Immature natural killer cell (primary cell): ENCODE measurements at regions not wholly inside any gene's neighbourhood (a gene's known extent, or its start where the extent isn't known, plus 50 kb on each side); places are given as distances from the start of the nearest gene placed in this dataset.
"Not testable (repeated sequence)": the region's sequence is repeated elsewhere in the genome, so short reads cannot be mapped to it uniquely, and the experiment has no call there.

ENCODE experiments used
- DNase-seq, 3 donors: peaks; one replicate each; pipeline ENCODE4 v3.0.0; 2022; ENCODE audit warnings: mixed read lengths in 1 of 3
- H3K27ac Mint-ChIP-seq, 6 donors: one replicate each; pipeline ENCODE4 v1.8.0; 2020; ENCODE audit warnings: mixed read lengths in 6 of 6, mild to moderate bottlenecking in 5 of 6, inconsistent platforms in 4 of 6, moderate library complexity in 3 of 6
- H3K27me3 Mint-ChIP-seq, 3 donors: one replicate each; pipeline ENCODE4 v1.8.0; 2020 to 2021; ENCODE audit warnings: low read depth in 3 of 3, mild to moderate bottlenecking in 3 of 3, mixed read lengths in 3 of 3, moderate library complexity in 3 of 3, inconsistent platforms in 1 of 3
- H3K36me3 Mint-ChIP-seq, 3 donors: one replicate each; pipeline ENCODE4 v1.8.0; 2020; ENCODE audit warnings: mixed read lengths in 3 of 3, inconsistent platforms in 2 of 3, mild to moderate bottlenecking in 2 of 3
- H3K4me1 Mint-ChIP-seq, 2 donors: one replicate each; pipeline ENCODE4 v1.8.0; 2020; ENCODE audit warnings: inconsistent platforms in 2 of 2, mild to moderate bottlenecking in 2 of 2, mixed read lengths in 2 of 2, moderate library complexity in 1 of 2
- H3K4me3 Mint-ChIP-seq, 5 donors: one replicate each; pipeline ENCODE4 v1.8.0; 2020; ENCODE audit warnings: mild to moderate bottlenecking in 5 of 5, mixed read lengths in 5 of 5, inconsistent platforms in 3 of 5, moderate library complexity in 3 of 5
- H3K9me3 Mint-ChIP-seq, 6 donors: one replicate each; pipeline ENCODE4 v1.8.0; 2020; ENCODE audit warnings: mild to moderate bottlenecking in 6 of 6, mixed read lengths in 6 of 6, inconsistent platforms in 4 of 6, moderate library complexity in 3 of 6

DNA sequence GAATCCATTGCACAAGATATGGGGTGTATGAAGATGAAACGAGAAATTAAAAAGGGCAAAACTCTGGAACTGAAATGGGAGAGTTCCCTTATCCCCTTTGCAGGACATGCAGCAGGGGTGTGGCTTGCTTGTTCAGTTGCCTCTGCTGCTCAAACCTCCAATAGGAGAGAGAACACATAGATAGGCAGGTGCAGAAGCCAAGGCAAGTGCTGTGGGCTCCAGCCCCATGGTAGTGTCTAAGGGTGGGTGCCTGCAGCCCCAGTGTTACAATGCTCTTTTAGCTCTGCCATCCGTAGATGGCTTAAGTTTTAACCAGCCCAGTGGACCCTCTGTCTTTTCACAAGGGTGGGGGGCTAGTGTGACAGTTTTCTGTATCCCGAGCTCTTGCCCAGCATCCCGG lies 69.7 kb downstream of the CMAS start:
- Mint-ChIP-seq H3K4me1 (no peaks in the 10 kb centered on the region), H3K9me3 (peaks cover 0 to 1% (median 0%) of the 10 kb centered on the region in 6 donors), H3K27me3 (peaks cover 0 to 9% (median 3%) of the 10 kb centered on the region in 3 donors), H3K4me3 (no peak overlapping the region), H3K27ac (no peak overlapping the region), H3K36me3 (no peaks in the 10 kb centered on the region)
- no peak for DNase-seq

DNA sequence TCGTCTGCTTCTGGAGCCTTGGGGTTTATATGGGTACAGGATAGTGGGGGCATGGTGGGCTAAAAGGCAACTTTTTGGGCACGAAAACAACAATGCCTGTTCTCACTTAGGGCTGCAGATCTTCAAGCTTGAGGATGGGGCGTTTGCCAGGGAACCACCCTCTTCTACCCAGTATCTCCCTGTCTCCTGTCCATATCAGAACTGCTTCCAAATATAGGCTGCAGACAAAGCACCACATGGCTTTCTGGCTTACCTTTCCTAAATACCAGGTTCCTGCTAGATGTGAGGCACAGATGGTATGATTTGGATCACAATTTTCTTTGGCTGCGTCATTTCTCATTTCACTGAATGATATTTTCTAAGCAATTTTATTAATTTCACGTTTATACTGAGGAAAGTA lies 70.4 kb downstream of the CMAS start:
- Mint-ChIP-seq H3K4me3 (no peak overlapping the region), H3K4me1 (no peaks in the 10 kb centered on the region), H3K9me3 (peaks cover 0 to 1% (median 0%) of the 10 kb centered on the region in 6 donors), H3K27me3 (peaks cover 0 to 9% (median 3%) of the 10 kb centered on the region in 3 donors), H3K27ac (peak overlapping the region in 1 of 6 donors; percentile 9), H3K36me3 (no peaks in the 10 kb centered on the region)
- no peak for DNase-seq

DNA sequence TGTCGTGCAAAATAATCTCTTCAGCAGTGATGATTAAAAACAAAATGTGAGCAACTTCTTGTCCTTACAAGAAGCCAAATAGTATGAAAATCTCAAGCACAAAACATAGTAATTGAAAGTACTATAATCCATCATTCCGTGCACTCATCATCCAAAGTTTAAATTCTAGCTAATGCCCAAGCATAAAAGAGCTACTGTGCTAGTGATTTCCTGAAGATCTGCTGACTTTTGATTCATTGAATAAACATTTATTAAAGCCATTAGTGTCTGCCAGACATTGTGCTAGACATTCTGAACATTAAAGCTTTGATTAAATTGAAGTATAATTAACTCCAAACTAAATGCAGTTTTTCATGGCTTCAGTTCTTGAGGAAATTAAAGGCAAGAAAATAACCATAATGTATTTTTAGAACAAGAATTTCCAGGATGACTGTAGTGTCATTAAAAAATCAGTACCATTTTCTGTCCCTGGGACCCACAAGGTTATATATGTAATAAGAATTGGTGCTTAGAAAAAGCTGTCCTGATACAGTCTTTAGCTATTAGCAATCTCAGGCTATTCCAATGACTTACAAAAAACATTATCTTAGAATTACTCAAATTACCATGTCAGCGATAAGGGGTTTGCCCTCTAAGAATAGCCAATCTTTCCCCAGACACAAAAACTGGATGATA lies 71.7 kb downstream of the CMAS start:
- H3K27me3 Mint-ChIP-seq = peaks cover 0 to 9% (median 3%) of the 10 kb centered on the region in 3 donors
- no peak overlapping the region for H3K27ac Mint-ChIP-seq
- peaks cover 0 to 1% (median 0%) of the 10 kb centered on the region in 6 donors for H3K9me3 Mint-ChIP-seq
- no peaks in the 10 kb centered on the region for H3K36me3 Mint-ChIP-seq
- no peak overlapping the region for H3K4me3 Mint-ChIP-seq
- DNase-seq = no peak
- no peaks in the 10 kb centered on the region for H3K4me1 Mint-ChIP-seq

DNA sequence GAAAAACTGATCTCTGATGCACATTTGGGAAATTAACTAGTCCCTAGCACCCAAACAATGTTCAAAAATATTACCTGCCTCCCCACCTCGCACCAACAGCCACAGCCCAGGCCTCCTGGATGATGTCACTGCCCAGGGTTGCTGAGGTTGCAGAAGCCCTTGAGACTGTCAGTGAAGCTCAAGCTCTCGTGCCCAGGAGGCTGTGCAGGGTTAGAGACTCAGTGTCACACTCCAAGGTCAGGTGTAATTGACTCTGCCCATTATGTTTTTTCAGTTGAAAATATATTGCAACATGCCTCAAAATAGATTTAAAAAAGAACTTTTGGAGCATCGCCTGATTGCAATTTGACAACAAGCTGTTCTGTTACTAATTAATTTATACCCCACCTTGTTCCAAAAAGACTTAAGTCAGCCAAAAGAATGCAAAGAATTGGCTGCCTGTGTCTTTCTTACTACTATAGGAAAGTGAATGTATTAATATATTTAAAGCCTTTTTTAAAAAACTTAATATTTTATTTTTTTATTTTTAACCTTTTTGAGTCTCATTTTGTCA lies 72.3 kb downstream of the CMAS start:
- Mint-ChIP-seq H3K27ac (no peak overlapping the region), H3K9me3 (peaks cover 0 to 1% (median 0%) of the 10 kb centered on the region in 6 donors), H3K27me3 (peaks cover 0 to 9% (median 3%) of the 10 kb centered on the region in 3 donors), H3K4me1 (no peaks in the 10 kb centered on the region), H3K4me3 (no peak overlapping the region), H3K36me3 (no peaks in the 10 kb centered on the region)
- no peak for DNase-seq

DNA sequence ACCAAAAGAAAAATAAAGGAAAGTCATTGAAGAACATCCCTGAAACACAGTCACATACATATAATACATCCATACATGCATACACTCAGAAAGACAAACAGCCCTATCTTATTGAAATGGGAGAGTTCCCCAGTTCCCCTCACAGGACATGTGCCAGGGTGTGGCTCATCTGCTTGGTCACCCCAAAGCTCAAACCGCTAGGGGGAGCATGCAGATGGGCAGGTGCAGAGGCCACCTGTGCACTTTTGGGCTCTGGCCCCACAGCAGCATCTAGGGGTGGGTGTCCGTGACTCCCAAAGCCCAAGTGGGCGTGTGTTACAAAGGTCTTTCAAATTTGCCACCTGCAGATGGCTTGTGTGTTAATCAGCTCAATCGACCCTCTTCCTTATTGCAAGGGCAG lies 75.2 kb downstream of the CMAS start:
- H3K4me1 Mint-ChIP-seq = no peaks in the 10 kb centered on the region
- H3K27ac Mint-ChIP-seq = no peak overlapping the region
- peak in 1 of 3 donors; percentile 8 for DNase-seq
- no peak overlapping the region for H3K4me3 Mint-ChIP-seq
- no peaks in the 10 kb centered on the region for H3K36me3 Mint-ChIP-seq
- no peaks in the 10 kb centered on the region for H3K9me3 Mint-ChIP-seq
- H3K27me3 Mint-ChIP-seq = peaks cover 0 to 3% (median 1%) of the 10 kb centered on the region in 3 donors

DNA sequence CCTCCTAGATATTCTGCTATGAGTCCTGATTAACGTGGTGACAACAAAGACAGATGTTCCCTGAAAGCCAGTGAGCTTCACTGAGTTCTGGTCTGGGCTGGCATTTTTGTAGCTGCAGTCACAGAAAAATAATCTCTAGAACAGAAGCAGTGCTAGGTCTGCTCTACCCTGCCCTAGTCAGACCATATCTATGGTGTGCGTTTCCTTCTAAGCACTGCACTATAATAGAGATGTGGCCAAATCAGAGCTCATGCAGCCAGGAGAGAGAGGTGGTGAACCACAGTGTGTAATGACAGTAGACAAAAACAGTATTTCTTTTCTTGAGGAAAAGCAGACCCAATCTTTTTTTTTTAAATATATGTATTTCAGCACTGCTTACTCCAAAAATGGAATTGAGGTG lies 76.3 kb downstream of the CMAS start:
- H3K4me1 Mint-ChIP-seq = no peaks in the 10 kb centered on the region
- no peaks in the 10 kb centered on the region for H3K36me3 Mint-ChIP-seq

DNA sequence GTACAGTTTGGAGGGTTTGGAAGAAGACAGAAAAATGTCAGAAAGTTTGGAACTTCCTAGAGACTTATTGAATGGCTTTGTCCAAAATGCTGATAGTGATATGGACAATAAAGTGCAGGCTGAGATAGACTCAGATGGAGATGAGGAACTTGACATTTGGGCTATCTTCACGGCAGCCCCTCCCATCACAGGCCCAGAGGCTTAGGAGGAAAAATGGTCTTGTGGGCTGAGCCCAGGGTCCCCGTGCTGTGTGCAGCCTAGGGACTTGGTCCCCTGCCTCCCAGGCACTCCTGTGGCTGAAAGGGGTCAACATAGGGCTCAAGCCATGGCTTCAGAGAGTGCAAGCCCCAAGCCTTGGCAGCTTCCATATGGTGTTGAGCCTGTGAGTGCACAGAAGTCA lies 79.0 kb downstream of the CMAS start:
- Mint-ChIP-seq H3K4me1 (no peaks in the 10 kb centered on the region), H3K4me3 (no peak overlapping the region), H3K27me3 (no peaks in the 10 kb centered on the region), H3K9me3 (no peaks in the 10 kb centered on the region), H3K27ac (no peak overlapping the region), H3K36me3 (no peaks in the 10 kb centered on the region)
- no peak for DNase-seq

More for the DNA sequence above, 76.3 kb downstream of the CMAS start:
- DNase-seq = no peak
- H3K4me3 Mint-ChIP-seq = no peak overlapping the region
- peaks cover 0 to 3% (median 0%) of the 10 kb centered on the region in 3 donors for H3K27me3 Mint-ChIP-seq
- H3K9me3 Mint-ChIP-seq = no peaks in the 10 kb centered on the region
- H3K27ac Mint-ChIP-seq = no peak overlapping the region

DNA sequence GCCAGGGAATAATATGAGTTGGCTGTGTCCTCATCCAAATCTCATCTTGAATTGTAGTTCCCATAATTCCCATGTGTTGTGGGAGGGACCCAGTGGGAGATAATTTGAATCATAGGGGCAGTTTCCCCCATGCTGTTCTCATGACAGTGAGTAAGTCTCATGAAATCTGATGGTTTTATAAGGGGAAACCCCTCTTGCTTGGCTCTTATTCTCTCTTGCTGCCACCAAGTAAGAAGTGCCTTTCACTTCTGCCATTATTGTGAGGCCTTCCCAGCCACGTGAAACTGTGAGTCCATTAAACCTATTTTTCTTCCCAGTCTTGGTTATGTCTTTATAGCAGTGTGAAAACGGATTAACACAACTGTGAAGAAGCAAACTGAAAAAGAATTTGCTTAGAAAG lies 80.1 kb downstream of the CMAS start:
- H3K27ac Mint-ChIP-seq, H3K27me3 Mint-ChIP-seq, H3K4me3 Mint-ChIP-seq, DNase-seq, H3K36me3 Mint-ChIP-seq, H3K9me3 Mint-ChIP-seq, H3K4me1 Mint-ChIP-seq: not testable (repeated sequence)

DNA sequence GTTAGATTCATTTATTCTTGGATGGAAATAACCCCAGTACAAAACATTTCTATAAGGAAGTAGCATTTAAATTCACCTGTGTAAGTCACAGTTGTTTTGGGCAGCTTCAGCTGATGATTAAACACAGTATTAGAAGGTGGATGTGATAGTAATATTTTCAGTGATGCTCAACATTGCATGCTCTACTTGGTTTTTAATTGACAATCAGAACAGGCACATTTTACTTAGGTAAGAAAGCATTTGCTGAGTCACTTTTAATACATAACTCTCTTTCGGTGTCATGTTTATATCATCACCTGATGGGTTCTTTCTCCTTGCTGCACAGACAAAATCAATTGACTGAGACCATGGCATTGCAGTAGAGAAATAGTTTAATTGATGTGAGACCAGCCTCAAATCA lies 80.7 kb downstream of the CMAS start:
- Mint-ChIP-seq H3K9me3 (no peaks in the 10 kb centered on the region), H3K27ac (no peak overlapping the region), H3K36me3 (no peaks in the 10 kb centered on the region), H3K4me1 (no peaks in the 10 kb centered on the region), H3K4me3 (no peak overlapping the region), H3K27me3 (peaks cover 0 to 2% (median 0%) of the 10 kb centered on the region in 3 donors)
- no peak for DNase-seq

DNA sequence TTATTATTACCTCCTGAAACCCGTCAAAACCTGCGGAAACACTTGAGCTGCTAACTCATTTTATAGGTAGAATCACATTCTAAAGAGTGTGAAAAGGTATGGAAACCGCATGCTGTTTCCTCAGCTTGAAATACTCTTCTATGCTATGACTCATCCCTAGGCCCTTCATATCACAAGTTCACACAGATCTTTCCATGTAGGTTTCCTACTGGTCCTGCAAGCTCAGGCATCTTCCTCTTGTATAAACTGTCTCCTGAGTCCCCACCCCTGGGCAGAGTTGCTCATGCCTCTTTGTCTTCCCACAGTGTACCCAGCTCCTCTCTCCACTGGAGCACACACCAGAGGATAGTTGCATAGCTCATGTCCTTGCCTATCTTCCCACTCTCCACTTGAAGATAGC lies 84.7 kb downstream of the CMAS start:
- Mint-ChIP-seq H3K9me3 (peaks cover 0 to 2% (median 0%) of the 10 kb centered on the region in 6 donors), H3K27me3 (peaks cover 0 to 2% (median 0%) of the 10 kb centered on the region in 3 donors)

DNA sequence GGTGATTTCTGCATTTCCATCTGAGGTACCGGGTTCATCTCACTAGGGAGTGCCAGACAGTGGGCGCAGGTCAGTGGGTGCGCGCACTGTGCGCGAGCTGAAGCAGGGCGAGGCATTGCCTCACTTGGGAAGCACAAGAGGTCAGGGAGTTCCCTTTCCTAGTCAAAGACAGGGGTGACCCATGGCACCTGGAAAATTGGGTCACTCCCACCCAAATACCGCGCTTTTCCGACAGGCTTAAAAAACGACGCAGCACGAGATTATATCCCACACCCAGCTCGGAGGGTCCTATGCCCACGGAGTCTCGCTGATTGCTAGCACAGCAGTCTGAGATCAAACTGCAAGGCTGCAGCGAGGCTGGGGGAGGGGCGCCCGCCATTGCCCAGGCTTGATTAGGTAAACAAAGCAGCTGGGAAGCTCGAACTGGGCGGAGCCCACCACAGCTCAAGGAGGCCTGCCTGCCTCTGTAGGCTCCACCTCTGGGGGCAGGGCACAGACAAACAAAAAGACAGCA lies 90.6 kb downstream of the CMAS start:
- not testable (repeated sequence) for DNase-seq, H3K27ac Mint-ChIP-seq, H3K9me3 Mint-ChIP-seq, H3K4me1 Mint-ChIP-seq, H3K4me3 Mint-ChIP-seq, H3K27me3 Mint-ChIP-seq, H3K36me3 Mint-ChIP-seq

More for the DNA sequence above, 84.7 kb downstream of the CMAS start:
- DNase-seq = no peak
- Mint-ChIP-seq H3K4me3 (no peak overlapping the region), H3K27ac (no peak overlapping the region), H3K36me3 (no peaks in the 10 kb centered on the region), H3K4me1 (no peaks in the 10 kb centered on the region)
